ENCODE measurements at regions not wholly inside any gene's neighbourhood (a gene's known extent, or its start where the extent isn't known, plus 50 kb on each side); places are given as distances from the start of the nearest gene placed in this dataset.
"Not testable (repeated sequence)": the region's sequence is repeated elsewhere in the genome, so short reads cannot be mapped to it uniquely, and the experiment has no call there.

- Histone ChIP-seq H4K20me1 (ENCODE audit: insufficient read depth, low read length) (no peaks in the 10 kb centered on the region), H3K4me1 (ENCODE audit: insufficient read depth, low read length, severe bottlenecking) (no peaks in the 10 kb centered on the region), H3K27ac (ENCODE audit: low read depth, low read length, poor library complexity, severe bottlenecking) (no peak overlapping the region), H3K9me3 (ENCODE audit: low read length) (no peaks in the 10 kb centered on the region), H3K4me3 (ENCODE audit: low read depth, low read length, poor library complexity, severe bottlenecking) (no peak overlapping the region), H3K9ac (ENCODE audit: low read length) (no peak overlapping the region), H3F3A (ENCODE audit: insufficient read depth, low read length) (no peaks in the 10 kb centered on the region), H3K36me3 (ENCODE audit: insufficient read depth, low read length) (no peaks in the 10 kb centered on the region), H3K79me2 (ENCODE audit: insufficient read depth, low read length) (no peaks in the 10 kb centered on the region), H3K9me2 (ENCODE audit: low read depth, low read length) (no peaks in the 10 kb centered on the region), H2AFZ (ENCODE audit: low read length) (no peak overlapping the region), H3K4me2 (ENCODE audit: low read length) (no peak overlapping the region), H3K27me3 (ENCODE audit: insufficient read depth, low read length) (no peaks in the 10 kb centered on the region)
- TF ChIP-seq EZH2 (IDR thresholded peaks at IDR 0.05; ENCODE audit: borderline replicate concordance, low read length) (no peak), CTCF (IDR thresholded peaks at IDR 0.05; ENCODE audit: low read length) (no peak)
These were observed 91.4 kb downstream of the RPL27A start for GRCh38 chr11:8773916-8774539.

- H3K4me2 ChIP-seq (ENCODE audit: low read length); H4K20me1 ChIP-seq (ENCODE audit: insufficient read depth, low read length); H3K4me3 ChIP-seq (ENCODE audit: low read depth, low read length, poor library complexity, severe bottlenecking); H2AFZ ChIP-seq (ENCODE audit: low read length); H3K9ac ChIP-seq (ENCODE audit: low read length); H3K9me3 ChIP-seq (ENCODE audit: low read length); H3K4me1 ChIP-seq (ENCODE audit: insufficient read depth, low read length, severe bottlenecking); H3K9me2 ChIP-seq (ENCODE audit: low read depth, low read length); H3F3A ChIP-seq (ENCODE audit: insufficient read depth, low read length); H3K36me3 ChIP-seq (ENCODE audit: insufficient read depth, low read length); H3K79me2 ChIP-seq (ENCODE audit: insufficient read depth, low read length); H3K27me3 ChIP-seq (ENCODE audit: insufficient read depth, low read length); H3K27ac ChIP-seq (ENCODE audit: low read depth, low read length, poor library complexity, severe bottlenecking): not testable (repeated sequence)
These were observed 92.3 kb downstream of the RPL27A start for GRCh38 chr11:8774916-8775315.

- H3K4me1 ChIP-seq (ENCODE audit: insufficient read depth, low read length, severe bottlenecking), result no peaks in the 10 kb centered on the region
- H3K79me2 ChIP-seq (ENCODE audit: insufficient read depth, low read length), result no peaks in the 10 kb centered on the region
- no peaks in the 10 kb centered on the region for H3F3A ChIP-seq (ENCODE audit: insufficient read depth, low read length)
- H3K4me2 ChIP-seq (ENCODE audit: low read length), result no peak overlapping the region
- H3K9ac ChIP-seq (ENCODE audit: low read length), result no peak overlapping the region
- no peaks in the 10 kb centered on the region for H3K27me3 ChIP-seq (ENCODE audit: insufficient read depth, low read length)
- no peaks in the 10 kb centered on the region for H3K9me2 ChIP-seq (ENCODE audit: low read depth, low read length)
- no peaks in the 10 kb centered on the region for H3K9me3 ChIP-seq (ENCODE audit: low read length)
- H4K20me1 ChIP-seq (ENCODE audit: insufficient read depth, low read length), result no peaks in the 10 kb centered on the region
- H3K4me3 ChIP-seq (ENCODE audit: low read depth, low read length, poor library complexity, severe bottlenecking), result no peak overlapping the region
- no peak overlapping the region for H2AFZ ChIP-seq (ENCODE audit: low read length)
- H3K36me3 ChIP-seq (ENCODE audit: insufficient read depth, low read length), result no peaks in the 10 kb centered on the region
- TF ChIP-seq CTCF (IDR thresholded peaks at IDR 0.05; ENCODE audit: low read length) (no peak), EZH2 (IDR thresholded peaks at IDR 0.05; ENCODE audit: borderline replicate concordance, low read length) (no peak)
- H3K27ac ChIP-seq (ENCODE audit: low read depth, low read length, poor library complexity, severe bottlenecking), result no peak overlapping the region
These were observed 92.7 kb downstream of the RPL27A start for GRCh38 chr11:8775332-8775731.

- Histone ChIP-seq H3K9me2 (ENCODE audit: low read depth, low read length) (no peaks in the 10 kb centered on the region), H3F3A (ENCODE audit: insufficient read depth, low read length) (no peaks in the 10 kb centered on the region), H3K79me2 (ENCODE audit: insufficient read depth, low read length) (no peaks in the 10 kb centered on the region), H3K27me3 (ENCODE audit: insufficient read depth, low read length) (no peaks in the 10 kb centered on the region), H3K36me3 (ENCODE audit: insufficient read depth, low read length) (no peaks in the 10 kb centered on the region), H4K20me1 (ENCODE audit: insufficient read depth, low read length) (no peaks in the 10 kb centered on the region), H3K4me1 (ENCODE audit: insufficient read depth, low read length, severe bottlenecking) (no peaks in the 10 kb centered on the region), H3K4me3 (ENCODE audit: low read depth, low read length, poor library complexity, severe bottlenecking) (no peak overlapping the region), H3K4me2 (ENCODE audit: low read length) (no peak overlapping the region), H3K9ac (ENCODE audit: low read length) (no peak overlapping the region), H3K27ac (ENCODE audit: low read depth, low read length, poor library complexity, severe bottlenecking) (no peak overlapping the region), H3K9me3 (ENCODE audit: low read length) (no peaks in the 10 kb centered on the region), H2AFZ (ENCODE audit: low read length) (no peak overlapping the region)
- TF ChIP-seq CTCF (IDR thresholded peaks at IDR 0.05; ENCODE audit: low read length), result no peak
- TF ChIP-seq EZH2 (IDR thresholded peaks at IDR 0.05; ENCODE audit: borderline replicate concordance, low read length), result no peak
These were observed 93.1 kb downstream of the RPL27A start for GRCh38 chr11:8775734-8776133.
